GM18508 (cell line): ENCODE measurements at regions not wholly inside any gene's neighbourhood (a gene's known extent, or its start where the extent isn't known, plus 50 kb on each side); places are given as distances from the start of the nearest gene placed in this dataset.

Experiments
- ATAC-seq: cut with Tn5 transposase; IDR thresholded peaks from one replicate; pipeline ENCODE4 v1.9.1; 2021; ENCODE audit warnings: moderate number of reproducible peaks; ENCODE audit not compliant: insufficient read depth, unreplicated experiment

GRCh38 chr1:75668813-75669212 lies 55.7 kb upstream of the ACADM start:
- ATAC-seq: no peak

- ATAC-seq: peak; percentile 45
These were observed 52.8 kb upstream of the ACADM start for GRCh38 chr1:75671708-75672107.

GRCh38 chr1:75672108-75672507 lies 52.4 kb upstream of the ACADM start:
- no peak for ATAC-seq

GRCh38 chr1:75672528-75673393 lies 51.7 kb upstream of the ACADM start:
- no peak for ATAC-seq

GRCh38 chr1:75673399-75673798 lies 51.1 kb upstream of the ACADM start:
- ATAC-seq: no peak

- ATAC-seq: no peak
These were observed 50.6 kb upstream of the ACADM start for GRCh38 chr1:75673885-75674284.
